SH-SY5Y (cell line): ENCODE measurements at regions not wholly inside any gene's neighbourhood (a gene's known extent, or its start where the extent isn't known, plus 50 kb on each side); places are given as distances from the start of the nearest gene placed in this dataset.

ENCODE experiments used
- GATA2 ChIP-seq: IDR thresholded peaks from 2 replicates; pipeline ENCODE4 v1.6.1; 2011; ENCODE audit warnings: mild to moderate bottlenecking, low read depth, low read length
- GATA3 ChIP-seq: IDR thresholded peaks from 2 replicates; pipeline ENCODE4 v1.6.1; 2011; ENCODE audit warnings: low read depth, mild to moderate bottlenecking, low read length, moderate library complexity

GRCh38 chr5:1707467-1707866 is 92.2 kb downstream of the MRPL36 start:
- TF ChIP-seq GATA3 (no peak), GATA2 (no peak)
